ENCODE measurements at regions not wholly inside any gene's neighbourhood (a gene's known extent, or its start where the extent isn't known, plus 50 kb on each side); places are given as distances from the start of the nearest gene placed in this dataset.

DNA sequence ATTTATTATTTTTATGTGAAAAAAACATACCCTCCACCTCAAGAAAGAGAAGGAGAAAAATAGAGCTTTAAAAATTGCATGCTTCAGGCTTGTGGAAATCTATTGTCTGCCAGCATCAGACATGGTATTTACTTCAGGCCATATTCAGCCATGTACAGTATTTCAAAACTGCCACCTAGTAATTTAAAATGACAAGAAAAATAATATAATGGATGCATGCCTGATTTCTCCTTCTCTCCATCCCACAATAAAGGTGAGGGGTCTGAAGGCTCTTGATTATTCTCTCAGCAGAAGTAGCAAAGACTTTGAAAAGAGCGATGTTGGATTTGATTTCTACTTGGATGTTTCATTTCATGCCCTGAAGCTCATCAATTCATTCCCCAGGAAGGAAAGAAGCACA is 250.7 kb downstream of the TBC1D4 start:
- Histone ChIP-seq H3K27me3 (no peaks in the 10 kb centered on the region), H3K4me3 (no peak overlapping the region), H3K9me3 (no peaks in the 10 kb centered on the region), H3K36me3 (no peaks in the 10 kb centered on the region), H3K27ac (no peak overlapping the region), H3K4me1 (ENCODE audit: insufficient read depth) (no peaks in the 10 kb centered on the region)
- intact Hi-C loops (cut with DNase I) = no loop called here
- TF ChIP-seq EP300 (IDR thresholded peaks at IDR 0.05) (no peak), POLR2A (IDR thresholded peaks at IDR 0.05) (no peak)
- TF ChIP-seq, protein P1, sequence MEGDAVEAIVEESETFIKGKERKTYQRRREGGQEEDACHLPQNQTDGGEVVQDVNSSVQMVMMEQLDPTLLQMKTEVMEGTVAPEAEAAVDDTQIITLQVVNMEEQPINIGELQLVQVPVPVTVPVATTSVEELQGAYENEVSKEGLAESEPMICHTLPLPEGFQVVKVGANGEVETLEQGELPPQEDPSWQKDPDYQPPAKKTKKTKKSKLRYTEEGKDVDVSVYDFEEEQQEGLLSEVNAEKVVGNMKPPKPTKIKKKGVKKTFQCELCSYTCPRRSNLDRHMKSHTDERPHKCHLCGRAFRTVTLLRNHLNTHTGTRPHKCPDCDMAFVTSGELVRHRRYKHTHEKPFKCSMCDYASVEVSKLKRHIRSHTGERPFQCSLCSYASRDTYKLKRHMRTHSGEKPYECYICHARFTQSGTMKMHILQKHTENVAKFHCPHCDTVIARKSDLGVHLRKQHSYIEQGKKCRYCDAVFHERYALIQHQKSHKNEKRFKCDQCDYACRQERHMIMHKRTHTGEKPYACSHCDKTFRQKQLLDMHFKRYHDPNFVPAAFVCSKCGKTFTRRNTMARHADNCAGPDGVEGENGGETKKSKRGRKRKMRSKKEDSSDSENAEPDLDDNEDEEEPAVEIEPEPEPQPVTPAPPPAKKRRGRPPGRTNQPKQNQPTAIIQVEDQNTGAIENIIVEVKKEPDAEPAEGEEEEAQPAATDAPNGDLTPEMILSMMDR (IDR thresholded peaks at IDR 0.05) = no peak
- no peak for DNase-seq
- 91 to 96% (median 93%) methylated on average over 1 of the region's 1 CpG for WGBS, 3 donors

DNA sequence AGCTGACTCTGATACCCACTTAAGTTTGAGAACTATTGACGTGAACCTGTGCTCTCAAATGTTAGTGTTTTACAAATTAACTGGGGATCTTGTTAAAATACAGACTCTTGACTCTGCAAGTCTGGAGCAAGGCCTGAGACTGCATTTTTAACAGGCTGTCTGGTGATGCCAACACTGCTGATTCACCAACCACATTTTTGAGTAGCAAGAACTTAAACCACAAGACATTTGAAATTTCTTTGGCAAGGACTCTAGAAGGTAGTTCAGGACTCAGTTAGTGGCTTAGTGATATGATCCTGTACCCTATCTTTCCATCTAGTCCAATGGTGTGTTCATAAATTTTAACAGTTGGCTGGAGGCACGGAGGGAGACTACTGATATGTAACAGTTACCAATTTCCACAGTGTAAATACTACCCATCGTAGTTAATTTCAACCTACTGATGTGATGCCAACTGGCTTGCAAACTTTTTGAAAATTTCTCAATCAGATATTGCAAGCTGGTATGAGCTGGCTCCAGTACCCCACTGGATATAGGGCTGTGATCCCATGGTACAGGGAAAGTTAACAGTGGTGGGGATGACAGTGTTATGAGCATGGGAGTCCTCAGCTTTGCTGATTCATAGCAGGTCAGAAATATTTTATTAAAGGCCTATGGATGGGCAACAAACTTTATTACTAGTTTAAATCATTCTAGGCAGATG is 255.1 kb downstream of the TBC1D4 start:
- DNase-seq = no peak
- Histone ChIP-seq H3K4me1 (ENCODE audit: insufficient read depth) (no peaks in the 10 kb centered on the region), H3K4me3 (no peak overlapping the region), H3K27ac (no peak overlapping the region), H3K27me3 (no peaks in the 10 kb centered on the region), H3K36me3 (no peaks in the 10 kb centered on the region), H3K9me3 (no peaks in the 10 kb centered on the region)
- intact Hi-C loops (cut with DNase I) = no loop called here
- TF ChIP-seq, protein P1 (IDR thresholded peaks at IDR 0.05) = no peak
- TF ChIP-seq EP300 (IDR thresholded peaks at IDR 0.05) (no peak), POLR2A (IDR thresholded peaks at IDR 0.05) (no peak)
- WGBS, 3 donors = 86 to 92% (median 89%) methylated on average over 3 of the region's 3 CpGs

DNA sequence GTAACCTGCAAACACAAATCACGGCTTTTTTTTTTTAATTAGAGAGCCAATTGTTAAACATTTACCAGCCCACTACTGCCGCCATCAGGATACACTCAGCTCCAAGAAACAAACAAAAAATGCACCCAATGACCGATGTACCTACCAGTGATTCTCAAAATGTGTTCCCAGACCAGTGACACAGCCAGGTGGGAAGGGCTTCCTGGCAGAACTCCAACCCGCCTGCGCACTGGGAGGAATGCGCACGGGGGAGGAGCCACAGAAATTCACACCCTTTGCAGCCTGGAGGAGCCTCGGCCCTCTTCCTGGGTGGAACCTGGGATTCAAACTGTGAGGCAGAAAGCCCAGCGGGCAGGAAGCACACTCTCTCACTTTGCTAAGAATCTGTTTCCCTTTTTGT is 255.9 kb downstream of the TBC1D4 start:
- no peak for DNase-seq
- Histone ChIP-seq H3K27me3 (no peaks in the 10 kb centered on the region), H3K27ac (no peak overlapping the region), H3K4me3 (no peak overlapping the region), H3K36me3 (no peaks in the 10 kb centered on the region), H3K9me3 (no peaks in the 10 kb centered on the region), H3K4me1 (ENCODE audit: insufficient read depth) (no peaks in the 10 kb centered on the region)
- intact Hi-C loops (cut with DNase I) = no loop called here
- 89 to 91% (median 91%) methylated on average over 9 of the region's 9 CpGs for WGBS, 3 donors
- TF ChIP-seq, protein P1 (IDR thresholded peaks at IDR 0.05) = no peak
- TF ChIP-seq POLR2A (IDR thresholded peaks at IDR 0.05) (no peak), EP300 (IDR thresholded peaks at IDR 0.05) (no peak)

DNA sequence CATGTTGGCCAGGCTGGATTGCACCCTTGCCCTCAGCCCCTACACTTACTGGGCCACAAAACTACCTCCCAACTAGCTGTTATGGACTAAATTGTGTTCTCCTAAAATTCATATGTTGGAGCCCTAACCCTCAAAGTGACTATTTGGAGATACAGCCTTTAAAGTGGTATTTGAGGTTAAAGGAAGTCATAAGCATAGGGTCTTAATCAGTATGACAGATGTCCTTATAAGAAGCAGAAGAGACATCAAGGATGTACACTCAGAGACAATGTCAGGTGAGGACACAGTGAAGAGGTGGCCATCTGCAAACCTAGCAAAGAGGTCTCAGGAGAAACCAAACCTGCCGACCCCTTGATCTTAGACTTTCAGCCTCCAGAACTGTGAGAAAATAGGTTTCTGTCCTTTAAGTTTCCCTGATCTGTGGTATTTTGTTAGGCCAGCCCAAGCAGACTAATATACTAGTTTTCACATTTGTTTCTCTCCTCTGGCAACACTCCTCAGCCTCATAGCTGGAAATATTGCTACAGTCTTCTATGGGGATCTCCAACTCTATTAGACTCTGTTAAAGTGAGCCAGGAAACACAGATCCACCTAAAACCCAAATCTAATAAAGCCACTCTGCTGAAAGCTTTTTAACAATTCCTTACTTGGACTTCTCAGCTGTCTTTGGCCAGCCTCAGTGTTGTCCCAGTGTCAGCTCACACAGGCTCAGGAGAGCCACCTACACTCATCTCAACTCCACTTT is 256.5 kb downstream of the TBC1D4 start:
- Histone ChIP-seq H3K36me3 (no peaks in the 10 kb centered on the region), H3K27me3 (no peaks in the 10 kb centered on the region), H3K4me3 (no peak overlapping the region), H3K9me3 (no peaks in the 10 kb centered on the region), H3K27ac (no peak overlapping the region), H3K4me1 (ENCODE audit: insufficient read depth) (no peaks in the 10 kb centered on the region)
- TF ChIP-seq, protein P1 (IDR thresholded peaks at IDR 0.05) = no peak
- no peak for TF ChIP-seq EP300 (IDR thresholded peaks at IDR 0.05)
- no peak for TF ChIP-seq POLR2A (IDR thresholded peaks at IDR 0.05)
- DNase-seq = no peak
- 85 to 100% (median 91%) methylated on average over 1 of the region's 1 CpG for WGBS, 3 donors
- intact Hi-C loops (cut with DNase I) = no loop called here

All from ovary (tissue), 7 donors.